ENCODE measurements at regions not wholly inside any gene's neighbourhood (a gene's known extent, or its start where the extent isn't known, plus 50 kb on each side); places are given as distances from the start of the nearest gene placed in this dataset.
"Not testable (repeated sequence)": the region's sequence is repeated elsewhere in the genome, so short reads cannot be mapped to it uniquely, and the experiment has no call there.

DNA sequence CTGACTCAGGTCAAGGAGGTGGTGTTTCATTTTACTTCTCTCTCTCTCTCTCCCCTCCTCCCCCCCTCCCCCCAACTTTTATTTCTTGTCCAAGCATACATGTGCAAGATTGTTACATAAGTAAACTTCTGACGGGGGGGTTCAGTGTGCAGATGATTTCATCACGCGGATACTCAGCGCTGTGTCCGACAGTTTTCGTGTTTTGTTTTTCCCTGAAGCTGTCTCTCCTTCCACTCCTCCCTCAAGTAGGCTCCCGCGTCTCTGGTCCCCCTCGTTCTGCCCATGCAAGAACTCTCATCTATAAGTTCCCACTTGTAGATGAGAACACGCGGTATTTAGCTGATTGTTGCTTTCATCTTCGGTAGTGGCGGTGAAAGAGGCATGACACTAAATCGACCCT, 111.0 kb upstream of the ANKRD30BL start:
- WGBS, 2 donors: 62 to 66% methylated on average over 14 of the region's 14 CpGs
- peaks cover 0 to 3% of the 10 kb centered on the region in 2 donors for H3K4me1 ChIP-seq
- H3K36me3 ChIP-seq: no peaks in the 10 kb centered on the region
- no peak overlapping the region for H3K4me3 ChIP-seq (replicated peaks in 1 of 3)
- no peaks in the 10 kb centered on the region for H3K9me3 ChIP-seq
- no peaks in the 10 kb centered on the region for H3K27me3 ChIP-seq
- intact Hi-C loops (cut with DNase I): no loop called here
- no peak overlapping the region for H3K27ac ChIP-seq
- TF ChIP-seq POLR2A (IDR thresholded peaks at IDR 0.05): no peak
- DNase-seq: no peak

DNA sequence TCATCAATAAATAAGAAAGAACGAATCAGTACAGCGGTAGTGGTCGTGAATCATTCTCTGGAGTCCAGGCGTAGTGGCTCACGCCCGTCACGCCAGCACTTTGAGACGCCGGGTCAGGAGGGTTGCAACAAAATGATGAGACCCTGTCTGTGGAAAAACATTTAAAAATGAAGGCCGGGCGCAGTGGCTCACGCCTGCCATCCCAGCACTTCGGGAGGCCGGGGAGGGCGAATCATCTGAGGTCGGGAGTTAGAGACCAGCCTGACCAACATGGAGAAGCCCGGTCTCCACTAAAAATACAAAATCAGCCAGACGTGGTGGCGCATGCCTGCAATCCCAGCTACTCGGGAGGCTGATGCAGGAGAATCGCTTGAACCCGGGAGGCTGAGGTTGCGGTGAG, 111.8 kb upstream of the ANKRD30BL start:
- H3K4me1 ChIP-seq; H3K4me3 ChIP-seq (replicated peaks in 1 of 3); H3K27ac ChIP-seq; H3K27me3 ChIP-seq; DNase-seq; H3K36me3 ChIP-seq; H3K9me3 ChIP-seq; intact Hi-C loops (cut with DNase I): not testable (repeated sequence)
- 96% methylated on average over 23 of the region's 23 CpGs for WGBS, 2 donors

DNA sequence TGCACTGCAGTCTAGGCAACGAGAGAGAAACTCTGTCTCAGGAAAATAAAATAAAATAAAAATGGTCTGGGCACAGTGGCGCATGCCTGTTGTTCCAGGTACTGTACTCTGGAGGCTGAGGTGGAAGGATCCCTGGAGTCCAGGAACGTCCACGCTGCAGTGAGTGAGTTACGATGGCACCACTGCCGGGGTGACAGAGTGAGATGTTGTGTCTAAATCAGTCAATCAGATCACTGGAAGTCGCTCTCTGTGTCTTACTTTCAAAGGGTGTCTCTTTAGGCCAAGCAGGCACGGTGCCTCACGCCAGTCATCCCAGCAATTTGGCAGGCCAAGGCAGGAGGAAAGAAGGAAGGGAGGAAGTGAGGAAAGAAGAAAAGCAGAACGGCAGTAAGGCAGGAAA, 112.2 kb upstream of the ANKRD30BL start:
- Histone ChIP-seq H3K9me3 (no peaks in the 10 kb centered on the region), H3K4me1 (no peaks in the 10 kb centered on the region), H3K36me3 (no peaks in the 10 kb centered on the region), H3K27ac (no peak overlapping the region), H3K27me3 (no peaks in the 10 kb centered on the region), H3K4me3 (replicated peaks in 1 of 3) (no peak overlapping the region)
- 90 to 94% methylated on average over 10 of the region's 10 CpGs for WGBS, 2 donors
- TF ChIP-seq, protein P1, sequence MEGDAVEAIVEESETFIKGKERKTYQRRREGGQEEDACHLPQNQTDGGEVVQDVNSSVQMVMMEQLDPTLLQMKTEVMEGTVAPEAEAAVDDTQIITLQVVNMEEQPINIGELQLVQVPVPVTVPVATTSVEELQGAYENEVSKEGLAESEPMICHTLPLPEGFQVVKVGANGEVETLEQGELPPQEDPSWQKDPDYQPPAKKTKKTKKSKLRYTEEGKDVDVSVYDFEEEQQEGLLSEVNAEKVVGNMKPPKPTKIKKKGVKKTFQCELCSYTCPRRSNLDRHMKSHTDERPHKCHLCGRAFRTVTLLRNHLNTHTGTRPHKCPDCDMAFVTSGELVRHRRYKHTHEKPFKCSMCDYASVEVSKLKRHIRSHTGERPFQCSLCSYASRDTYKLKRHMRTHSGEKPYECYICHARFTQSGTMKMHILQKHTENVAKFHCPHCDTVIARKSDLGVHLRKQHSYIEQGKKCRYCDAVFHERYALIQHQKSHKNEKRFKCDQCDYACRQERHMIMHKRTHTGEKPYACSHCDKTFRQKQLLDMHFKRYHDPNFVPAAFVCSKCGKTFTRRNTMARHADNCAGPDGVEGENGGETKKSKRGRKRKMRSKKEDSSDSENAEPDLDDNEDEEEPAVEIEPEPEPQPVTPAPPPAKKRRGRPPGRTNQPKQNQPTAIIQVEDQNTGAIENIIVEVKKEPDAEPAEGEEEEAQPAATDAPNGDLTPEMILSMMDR (IDR thresholded peaks at IDR 0.05): no peak
- TF ChIP-seq POLR2A (IDR thresholded peaks at IDR 0.05): no peak
- DNase-seq: no peak
- intact Hi-C loops (cut with DNase I): no loop called here

DNA sequence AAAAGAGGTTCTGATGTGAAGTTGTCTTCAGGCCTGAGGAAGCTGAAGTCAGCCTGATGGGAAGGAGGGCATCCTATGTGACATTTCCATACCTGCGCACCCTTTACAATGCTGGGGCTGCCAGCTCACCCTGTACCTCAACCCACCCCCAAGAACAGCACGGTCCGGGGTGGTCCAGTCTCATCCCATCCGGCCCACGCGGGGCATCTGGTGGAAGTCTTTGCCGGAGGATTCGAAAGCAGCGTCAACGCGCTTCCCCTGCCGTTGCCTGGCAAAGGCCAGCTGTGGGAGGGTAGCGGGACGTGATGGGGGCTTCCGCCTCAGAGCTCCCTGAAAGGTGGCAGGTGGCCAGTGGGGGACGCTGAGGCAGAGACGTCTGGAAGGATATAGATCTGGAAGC, 113.6 kb upstream of the ANKRD30BL start:
- intact Hi-C loops (cut with DNase I): no loop called here
- no peaks in the 10 kb centered on the region for H3K36me3 ChIP-seq
- no peaks in the 10 kb centered on the region for H3K27me3 ChIP-seq
- H3K4me3 ChIP-seq (replicated peaks in 1 of 3): no peak overlapping the region
- H3K4me1 ChIP-seq: no peaks in the 10 kb centered on the region
- DNase-seq: no peak
- WGBS, 2 donors: 94 to 96% methylated on average over 17 of the region's 17 CpGs
- no peaks in the 10 kb centered on the region for H3K9me3 ChIP-seq
- TF ChIP-seq, protein P1 (IDR thresholded peaks at IDR 0.05): no peak
- no peak for TF ChIP-seq POLR2A (IDR thresholded peaks at IDR 0.05)
- no peak overlapping the region for H3K27ac ChIP-seq

DNA sequence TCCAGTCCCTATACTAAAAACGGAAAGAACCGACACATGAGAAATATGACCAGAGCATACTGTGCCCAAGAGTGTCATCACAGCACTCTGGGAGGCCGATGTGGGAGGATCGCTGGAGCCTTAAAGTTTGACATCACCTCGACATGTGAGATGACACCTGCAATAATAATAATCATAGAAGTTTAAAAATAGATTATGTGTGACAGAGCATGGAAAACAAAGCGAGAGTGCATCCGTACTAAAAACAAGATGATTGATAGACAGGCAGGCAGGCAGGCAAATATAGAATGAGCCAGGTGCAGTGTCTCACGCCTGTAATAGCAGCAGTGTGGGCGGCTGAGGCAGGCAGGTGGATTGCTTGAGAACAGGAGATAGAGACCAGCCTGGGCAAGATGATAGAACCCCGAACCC, 114.8 kb upstream of the ANKRD30BL start:
- intact Hi-C loops (cut with DNase I): no loop called here
- H3K27me3 ChIP-seq: no peaks in the 10 kb centered on the region
- no peaks in the 10 kb centered on the region for H3K36me3 ChIP-seq
- no peak overlapping the region for H3K27ac ChIP-seq
- H3K4me3 ChIP-seq (replicated peaks in 1 of 3): no peak overlapping the region
- no peaks in the 10 kb centered on the region for H3K4me1 ChIP-seq
- no peaks in the 10 kb centered on the region for H3K9me3 ChIP-seq
- TF ChIP-seq POLR2A (IDR thresholded peaks at IDR 0.05): no peak
- TF ChIP-seq, protein P1 (IDR thresholded peaks at IDR 0.05): no peak
- 83 to 90% methylated on average over 10 of the region's 10 CpGs for WGBS, 2 donors
- DNase-seq: no peak

DNA sequence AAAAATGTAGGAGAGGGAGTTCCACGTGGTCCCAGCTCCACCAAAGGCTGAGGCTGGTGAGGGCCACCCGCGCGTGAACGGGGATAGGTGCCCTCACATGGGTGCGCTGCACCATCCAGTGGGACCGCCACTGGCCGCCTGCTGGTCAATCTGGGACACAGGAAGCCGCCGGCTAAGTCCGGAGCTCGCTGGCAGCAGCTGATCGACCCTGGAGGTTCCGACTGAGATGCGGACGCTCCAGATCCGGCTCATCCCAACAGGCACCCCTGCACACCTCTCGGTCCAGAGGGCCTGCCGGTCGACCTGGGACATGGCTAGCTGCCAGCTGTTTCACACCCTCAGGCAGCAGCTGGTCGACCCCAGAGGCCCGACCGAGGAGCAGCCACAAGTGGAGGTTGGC, 116.5 kb upstream of the ANKRD30BL start:
- intact Hi-C loops (cut with DNase I): no loop called here
- no peaks in the 10 kb centered on the region for H3K4me1 ChIP-seq
- no peaks in the 10 kb centered on the region for H3K27me3 ChIP-seq
- no peaks in the 10 kb centered on the region for H3K9me3 ChIP-seq
- H3K4me3 ChIP-seq (replicated peaks in 1 of 3): no peak overlapping the region
- 92 to 99% methylated on average over 11 to 22 of the region's 23 CpGs for WGBS, 2 donors
- DNase-seq: no peak
- no peaks in the 10 kb centered on the region for H3K36me3 ChIP-seq
- no peak for TF ChIP-seq POLR2A (IDR thresholded peaks at IDR 0.05)
- TF ChIP-seq, protein P1 (IDR thresholded peaks at IDR 0.05): no peak
- no peak overlapping the region for H3K27ac ChIP-seq
